Caco-2 (cell line): ENCODE measurements at regions not wholly inside any gene's neighbourhood (a gene's known extent, or its start where the extent isn't known, plus 50 kb on each side); places are given as distances from the start of the nearest gene placed in this dataset.
"Not testable (repeated sequence)": the region's sequence is repeated elsewhere in the genome, so short reads cannot be mapped to it uniquely, and the experiment has no call there.

Experiments used
- BruUV-seq: library from RNA; stranded (reverse); fragments of 400-500 nt; replicated peaks from 2 replicates; lab custom pipeline; 2021; lab: Mats Ljungman, UMichigan
- CTCF ChIA-PET: fragments of 300-600 bp; sonication (Branson Sonifier 250); formaldehyde crosslinking; loops from one replicate; lab custom pipeline; 2022; ENCODE audit warnings: antibody characterized with exemption; lab: Charles Lee
- POLR2A ChIA-PET: fragments of 300-600 bp; sonication (Branson Sonifier 250); formaldehyde crosslinking; loops from one replicate; lab custom pipeline; 2022; ENCODE audit warnings: antibody characterized with exemption; lab: Charles Lee
- DNase-seq, 2 experiments: peaks; one replicate each; pipeline versions ENCODE4 v3.0.0 to v3.0.0-alpha.2; 2020 to 2022
- H3K27me3 ChIP-seq: replicated peaks from 2 replicates; pipeline ENCODE4 v1.6.0; 2011; ENCODE audit warnings: low read length; ENCODE audit not compliant: control insufficient read depth, insufficient read depth
- H3K36me3 ChIP-seq: 2 replicates; pipeline ENCODE4 v1.5.1; 2011; ENCODE audit warnings: low read length; ENCODE audit not compliant: control insufficient read depth, insufficient read depth
- H3K4me1 ChIP-seq: fragments of 250-450 bp; sonication (Bioruptor Pico); 2 replicates; pipeline ENCODE4 v1.5.1; 2020; ENCODE audit warnings: mild to moderate bottlenecking
- H3K4me3 ChIP-seq: 2 replicates; pipeline ENCODE4 v1.5.1; 2011; ENCODE audit warnings: low read depth, mild to moderate bottlenecking, control low read depth, low read length
- H3K9me3 ChIP-seq: fragments of 250-450 bp; sonication (Bioruptor Pico); 2 replicates; pipeline ENCODE4 v1.5.1; 2020; ENCODE audit warnings: mild to moderate bottlenecking, moderate library complexity
- H3K27ac Mint-ChIP-seq: one replicate; pipeline ENCODE4 v1.8.0; 2022; ENCODE audit warnings: mixed read lengths; ENCODE audit not compliant: unreplicated experiment
- H3K27me3 Mint-ChIP-seq: one replicate; pipeline ENCODE4 v1.8.0; 2022; ENCODE audit warnings: mixed read lengths; ENCODE audit not compliant: insufficient read depth, unreplicated experiment
- H3K36me3 Mint-ChIP-seq: one replicate; pipeline ENCODE4 v1.8.0; 2022; ENCODE audit warnings: mild to moderate bottlenecking, mixed read lengths; ENCODE audit not compliant: insufficient read depth, unreplicated experiment
- H3K4me1 Mint-ChIP-seq: one replicate; pipeline ENCODE4 v1.8.0; 2022; ENCODE audit warnings: low read depth, mixed read lengths; ENCODE audit not compliant: unreplicated experiment
- H3K4me3 Mint-ChIP-seq: one replicate; pipeline ENCODE4 v1.8.0; 2022; ENCODE audit warnings: mild to moderate bottlenecking, moderate library complexity, mixed read lengths; ENCODE audit not compliant: unreplicated experiment
- H3K9me3 Mint-ChIP-seq: one replicate; pipeline ENCODE4 v1.8.0; 2022; ENCODE audit warnings: mixed read lengths; ENCODE audit not compliant: unreplicated experiment
- CTCF ChIP-seq, 2 experiments: fragments of 200-600 bp in 1 of 2; IDR thresholded peaks; 1 replicate in 1 of 2; 2 replicates in 1 of 2; pipeline versions ENCODE4 v1.5.1 to v1.8.0; 2011 to 2022; ENCODE audit warnings: antibody characterized with exemption in 1 of 2, control low read depth in 1 of 2, inconsistent platforms in 1 of 2, low read depth in 1 of 2, low read length in 1 of 2, mild to moderate bottlenecking in 1 of 2, moderate library complexity in 1 of 2; ENCODE audit not compliant: insufficient read depth in 1 of 2, severe bottlenecking in 1 of 2, unreplicated experiment in 1 of 2
- intact Hi-C: fragments of 100-400 bp; cut with micrococcal nuclease; formaldehyde crosslinking; loops from one replicate; pipeline ENCODE4 v1.10.0; 2022; ENCODE audit not compliant: unreplicated experiment

- H3K4me1 ChIP-seq = no peaks in the 10 kb centered on the region
- H3K27me3 ChIP-seq = no peaks in the 10 kb centered on the region
- no peaks in the 10 kb centered on the region for H3K9me3 ChIP-seq
- no peak for DNase-seq
- ChIA-PET POLR2A (no interaction called here), CTCF (no interaction called here)
- no peak overlapping the region for H3K27ac Mint-ChIP-seq
- no TSS peak for BruUV-seq
- H3K27me3 Mint-ChIP-seq = no peaks in the 10 kb centered on the region
- TF ChIP-seq CTCF (IDR thresholded peaks at IDR 0.05; ENCODE audit: insufficient read depth in 1 of 2, low read depth in 1 of 2, low read length in 1 of 2, severe bottlenecking in 1 of 2, unreplicated experiment in 1 of 2) = no peak
- H3K4me3 ChIP-seq = no peak overlapping the region
- no peaks in the 10 kb centered on the region for H3K36me3 Mint-ChIP-seq
- H3K4me3 Mint-ChIP-seq = no peak overlapping the region
- H3K4me1 Mint-ChIP-seq = no peaks in the 10 kb centered on the region
- H3K36me3 ChIP-seq = no peaks in the 10 kb centered on the region
- H3K9me3 Mint-ChIP-seq = peaks cover 11% of the 10 kb centered on the region
- intact Hi-C loops = no loop called here
These were observed 189.0 kb downstream of the CETN3 start for GRCh38 chr5:90220554-90220953.

- Histone ChIP-seq H3K9me3 (no peaks in the 10 kb centered on the region), H3K4me3 (no peak overlapping the region), H3K4me1 (no peaks in the 10 kb centered on the region), H3K27me3 (no peaks in the 10 kb centered on the region), H3K36me3 (no peaks in the 10 kb centered on the region)
- TF ChIP-seq CTCF (IDR thresholded peaks at IDR 0.05; ENCODE audit: insufficient read depth in 1 of 2, low read depth in 1 of 2, low read length in 1 of 2, severe bottlenecking in 1 of 2, unreplicated experiment in 1 of 2) = no peak
- BruUV-seq = no TSS peak
- POLR2A ChIA-PET = no interaction called here
- no peak for DNase-seq
- Mint-ChIP-seq H3K4me1 (no peaks in the 10 kb centered on the region), H3K27ac (no peak overlapping the region), H3K27me3 (no peaks in the 10 kb centered on the region), H3K4me3 (no peak overlapping the region), H3K36me3 (no peaks in the 10 kb centered on the region), H3K9me3 (peaks cover 23% of the 10 kb centered on the region)
- CTCF ChIA-PET = no interaction called here
- intact Hi-C loops = no loop called here
These were observed 194.6 kb downstream of the CETN3 start for GRCh38 chr5:90214991-90215390.

GRCh38 chr5:90208323-90208722, 201.2 kb downstream of the CETN3 start:
- CTCF ChIA-PET, BruUV-seq, POLR2A ChIA-PET, H3K4me1 Mint-ChIP-seq, H3K36me3 Mint-ChIP-seq, H3K4me1 ChIP-seq, H3K36me3 ChIP-seq, H3K9me3 ChIP-seq, H3K27me3 Mint-ChIP-seq, H3K27me3 ChIP-seq, intact Hi-C loops: not testable (repeated sequence)
- DNase-seq = peak; percentile 65 to 71
- peak overlapping the region; percentile 52 for H3K4me3 ChIP-seq
- peaks cover 12% of the 10 kb centered on the region for H3K9me3 Mint-ChIP-seq
- peak overlapping the region; percentile 80 for H3K27ac Mint-ChIP-seq
- peak overlapping the region; percentile 89 for H3K4me3 Mint-ChIP-seq

GRCh38 chr5:90201923-90202322, 207.6 kb downstream of the CETN3 start:
- BruUV-seq = no TSS peak
- TF ChIP-seq CTCF (IDR thresholded peaks at IDR 0.05; ENCODE audit: insufficient read depth in 1 of 2, low read depth in 1 of 2, low read length in 1 of 2, severe bottlenecking in 1 of 2, unreplicated experiment in 1 of 2) = no peak
- intact Hi-C loops = no loop called here
- ChIA-PET POLR2A (no interaction called here), CTCF (no interaction called here)
- H3K27me3 Mint-ChIP-seq = no peaks in the 10 kb centered on the region
- Histone ChIP-seq H3K36me3 (no peaks in the 10 kb centered on the region), H3K9me3 (no peaks in the 10 kb centered on the region), H3K4me3 (no peak overlapping the region), H3K4me1 (no peaks in the 10 kb centered on the region), H3K27me3 (no peaks in the 10 kb centered on the region)
- no peak for DNase-seq
- no peak overlapping the region for H3K4me3 Mint-ChIP-seq
- no peaks in the 10 kb centered on the region for H3K36me3 Mint-ChIP-seq
- H3K9me3 Mint-ChIP-seq = peaks cover 12% of the 10 kb centered on the region
- no peak overlapping the region for H3K27ac Mint-ChIP-seq
- H3K4me1 Mint-ChIP-seq = peaks cover 8% of the 10 kb centered on the region
